G401.6 (cell line): ENCODE measurements at regions not wholly inside any gene's neighbourhood (a gene's known extent, or its start where the extent isn't known, plus 50 kb on each side); places are given as distances from the start of the nearest gene placed in this dataset.
"Not testable (repeated sequence)": the region's sequence is repeated elsewhere in the genome, so short reads cannot be mapped to it uniquely, and the experiment has no call there.

Source experiments
- FAIRE-seq: peaks from 2 replicates; lab custom pipeline; 2012; peaks lifted over from hg19 to GRCh38; lab: Jason Lieb, UNC

- not testable (repeated sequence) for FAIRE-seq
Measured at GRCh38 chr12:131343436-131343835, 367.5 kb upstream of the SFSWAP start.

- not testable (repeated sequence) for FAIRE-seq
Measured at GRCh38 chr12:131344715-131345520, 366.0 kb upstream of the SFSWAP start.

- FAIRE-seq: no peak
Measured at GRCh38 chr12:131345521-131346436, 365.1 kb upstream of the SFSWAP start.

- FAIRE-seq: no peak
Measured at GRCh38 chr12:131346555-131347344, 364.1 kb upstream of the SFSWAP start.

- no peak for FAIRE-seq
Measured at GRCh38 chr12:131347345-131347714, 363.6 kb upstream of the SFSWAP start.

- FAIRE-seq: no peak
Measured at GRCh38 chr12:131347732-131348131, 363.2 kb upstream of the SFSWAP start.

- FAIRE-seq: no peak
Measured at GRCh38 chr12:131348231-131348630, 362.7 kb upstream of the SFSWAP start.

- no peak for FAIRE-seq
Measured at GRCh38 chr12:131348646-131349045, 362.2 kb upstream of the SFSWAP start.

GRCh38 chr12:131349397-131350127 is 361.3 kb upstream of the SFSWAP start:
- FAIRE-seq: no peak

- no peak for FAIRE-seq
Measured at GRCh38 chr12:131350943-131351318, 360.0 kb upstream of the SFSWAP start.

- no peak for FAIRE-seq
Measured at GRCh38 chr12:131351319-131352028, 359.4 kb upstream of the SFSWAP start.

- no peak for FAIRE-seq
Measured at GRCh38 chr12:131352296-131352900, 358.5 kb upstream of the SFSWAP start.

- FAIRE-seq: no peak
Measured at GRCh38 chr12:131353376-131353775, 357.5 kb upstream of the SFSWAP start.

- no peak for FAIRE-seq
Measured at GRCh38 chr12:131353826-131354225, 357.1 kb upstream of the SFSWAP start.

- no peak for FAIRE-seq
Measured at GRCh38 chr12:131355361-131356245, 355.3 kb upstream of the SFSWAP start.

GRCh38 chr12:131356485-131357184 is 354.3 kb upstream of the SFSWAP start:
- no peak for FAIRE-seq

GRCh38 chr12:131357185-131357747 is 353.6 kb upstream of the SFSWAP start:
- FAIRE-seq: no peak

- no peak for FAIRE-seq
Measured at GRCh38 chr12:131357920-131358319, 353.0 kb upstream of the SFSWAP start.
